ENCODE measurements at regions not wholly inside any gene's neighbourhood (a gene's known extent, or its start where the extent isn't known, plus 50 kb on each side); places are given as distances from the start of the nearest gene placed in this dataset.

DNA sequence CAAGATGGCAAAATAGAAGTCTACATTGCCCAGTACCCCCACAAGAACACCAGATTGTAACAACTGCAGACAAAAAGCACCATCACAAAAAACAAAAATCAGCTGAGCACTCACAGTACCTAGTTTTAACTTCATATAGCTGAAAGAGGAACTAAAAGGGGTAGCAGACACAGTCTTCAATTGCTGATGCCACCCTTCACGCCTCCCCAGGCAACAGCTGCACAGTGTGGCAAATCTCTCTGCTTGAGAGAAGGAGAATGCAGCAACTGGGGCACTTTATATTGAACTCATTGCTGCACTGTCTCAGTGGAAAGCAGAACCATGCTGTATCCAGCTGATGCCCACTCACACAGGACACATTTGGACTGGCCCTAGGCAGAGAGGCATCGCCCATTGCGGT lies 2714.5 kb upstream of the PCDH20 start:
- intact Hi-C loops (cut with micrococcal nuclease; ENCODE audit: unreplicated experiment) = no loop called here
- no TSS peak for BruUV-seq (replicated peaks)

More for the DNA sequence above, 2714.5 kb upstream of the PCDH20 start:
- DNase-seq (ENCODE audit: low read depth, low spot score) (no peak), ATAC-seq (peak; percentile 56), FAIRE-seq (no peak)
- H4K20me1 ChIP-seq (ENCODE audit: control insufficient read depth, insufficient read depth) = no peaks in the 10 kb centered on the region
- 11% methylated on average over 3 of the region's 3 CpGs for WGBS (ENCODE audit: insufficient coverage, insufficient replicate concordance, low lambda C conversion rate, missing lambda C conversion rate)
- H3K9ac ChIP-seq (ENCODE audit: control insufficient read depth, insufficient read depth, low read length) = no peak overlapping the region
- TF ChIP-seq MAX (IDR thresholded peaks at IDR 0.05; ENCODE audit: low read depth, low read length) (no peak), CTCF (IDR thresholded peaks at IDR 0.05 in 2 of 3, conservative IDR thresholded peaks at IDR 0.05 in 1 of 3; ENCODE audit: control insufficient read depth in 2 of 3, extremely low read depth in 1 of 3, insufficient read depth in 1 of 3, low read depth in 3 of 3, low read length in 3 of 3) (no peak), HDAC6 (IDR thresholded peaks at IDR 0.05; ENCODE audit: unreplicated experiment) (no peak), TCF3 (IDR thresholded peaks at IDR 0.05; ENCODE audit: borderline replicate concordance, insufficient read depth, low read depth, low read length) (no peak), PBX3 (IDR thresholded peaks at IDR 0.05; ENCODE audit: insufficient replicate concordance, low read depth, low read length) (no peak), ZNF384 (IDR thresholded peaks at IDR 0.05; ENCODE audit: borderline replicate concordance, low read depth, low read length) (no peak), WRNIP1 (IDR thresholded peaks at IDR 0.05; ENCODE audit: borderline replicate concordance, low read depth, low read length) (no peak), STAT1 (conservative IDR thresholded peaks at IDR 0.05) (no peak), SRF (IDR thresholded peaks at IDR 0.05; ENCODE audit: low read depth in 2 of 2, low read length in 2 of 2) (no peak)
- no peaks in the 10 kb centered on the region for H3K27me3 ChIP-seq (replicated peaks in 1 of 2; ENCODE audit: control insufficient read depth in 2 of 2, insufficient read depth in 2 of 2, low read length in 1 of 2)
- no peaks in the 10 kb centered on the region for H3K9me3 ChIP-seq (replicated peaks; ENCODE audit: control insufficient read depth, insufficient read depth, low read length)
- no peaks in the 10 kb centered on the region for H3K36me3 ChIP-seq (ENCODE audit: control insufficient read depth in 2 of 2, insufficient read depth in 2 of 2, low read length in 1 of 2)
- no peaks in the 10 kb centered on the region for H3K79me2 ChIP-seq (ENCODE audit: control insufficient read depth, insufficient read depth, low read length)
- ChIA-PET CTCF (interaction anchor here (0.6 kb wide), 1 partner anchor 19 kb away, joined by 4 read pairs; no protein-coding TSS in a partner anchor), SMC1A (ENCODE audit: uncharacterized antibody, unreplicated experiment) (no interaction called here), POLR2A (no interaction called here), RAD21 (ENCODE audit: unreplicated experiment) (no interaction called here)
- no peak overlapping the region for H2AFZ ChIP-seq (ENCODE audit: control insufficient read depth, low read depth, low read length)
- no peak overlapping the region for H3K4me3 ChIP-seq
- no peak overlapping the region for H3K27ac ChIP-seq (ENCODE audit: control insufficient read depth, insufficient read depth)
- in situ Hi-C loops (cut with MboI) = no loop called here
- no peaks in the 10 kb centered on the region for H3K4me1 ChIP-seq (ENCODE audit: control insufficient read depth, insufficient read depth, low read length)
- no peak overlapping the region for H3K4me2 ChIP-seq (ENCODE audit: control insufficient read depth, insufficient read depth)
